Ishikawa (cell line): ENCODE measurements at regions not wholly inside any gene's neighbourhood (a gene's known extent, or its start where the extent isn't known, plus 50 kb on each side); places are given as distances from the start of the nearest gene placed in this dataset.

Experiments used
- MAX ChIP-seq: IDR thresholded peaks from 2 replicates; pipeline ENCODE4 v1.6.1; 2012
- RAD21 ChIP-seq: IDR thresholded peaks from 2 replicates; pipeline ENCODE4 v1.6.1; 2012; ENCODE audit warnings: low read depth
- TAF1 ChIP-seq: IDR thresholded peaks from 2 replicates; pipeline ENCODE4 v1.6.1; 2012; ENCODE audit warnings: low read depth, mild to moderate bottlenecking

- TF ChIP-seq TAF1 (no peak), RAD21 (no peak), MAX (no peak)
Measured at GRCh38 chr10:131577178-131577555, 265.6 kb upstream of the TCERG1L start.
